HG03108 (cell line): ENCODE measurements at regions not wholly inside any gene's neighbourhood (a gene's known extent, or its start where the extent isn't known, plus 50 kb on each side); places are given as distances from the start of the nearest gene placed in this dataset.
"Not testable (repeated sequence)": the region's sequence is repeated elsewhere in the genome, so short reads cannot be mapped to it uniquely, and the experiment has no call there.

Experiments used
- ATAC-seq: cut with Tn5 transposase; IDR thresholded peaks from one replicate; pipeline ENCODE4 v1.9.1; 2021; ENCODE audit warnings: moderate library complexity; ENCODE audit not compliant: unreplicated experiment

DNA sequence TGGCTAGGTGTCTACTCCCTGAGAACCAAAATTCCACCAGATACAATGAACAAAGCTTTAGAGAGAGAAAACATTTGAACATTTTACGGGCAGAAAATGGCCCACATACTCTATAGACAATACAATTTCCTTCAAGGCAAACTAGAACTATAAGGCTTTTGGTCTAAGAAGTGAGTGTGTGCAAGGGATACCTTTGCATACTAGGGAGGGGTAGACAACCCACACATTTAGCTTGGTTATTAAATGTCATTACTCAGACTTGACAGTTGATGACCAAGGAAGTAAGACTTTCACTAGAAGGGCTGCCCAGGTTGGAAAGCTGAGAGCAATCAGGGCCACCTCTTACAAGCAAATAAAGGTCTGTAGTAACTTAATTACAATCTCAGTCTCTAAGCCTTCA, 64.0 kb upstream of the PLEKHM1 start:
- not testable (repeated sequence) for ATAC-seq

DNA sequence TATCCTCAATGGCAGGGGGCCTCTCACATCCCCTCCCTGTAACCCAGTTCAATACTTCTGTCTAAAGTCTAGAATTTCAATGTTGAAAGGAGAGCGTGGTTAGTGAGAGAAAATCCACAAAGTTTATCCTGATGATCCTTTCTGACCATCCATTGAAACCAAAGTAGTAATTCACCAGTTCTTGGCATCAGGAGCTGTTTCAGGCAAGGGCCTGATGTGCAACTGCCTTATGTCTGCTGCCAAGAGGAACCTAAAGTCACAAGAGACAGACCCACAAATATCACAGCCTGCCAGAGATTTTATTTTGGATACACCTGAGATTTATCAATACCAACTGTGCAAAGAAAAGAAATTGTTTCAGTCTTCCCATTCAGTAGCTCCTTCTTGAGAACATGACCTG, 68.3 kb upstream of the PLEKHM1 start:
- not testable (repeated sequence) for ATAC-seq

DNA sequence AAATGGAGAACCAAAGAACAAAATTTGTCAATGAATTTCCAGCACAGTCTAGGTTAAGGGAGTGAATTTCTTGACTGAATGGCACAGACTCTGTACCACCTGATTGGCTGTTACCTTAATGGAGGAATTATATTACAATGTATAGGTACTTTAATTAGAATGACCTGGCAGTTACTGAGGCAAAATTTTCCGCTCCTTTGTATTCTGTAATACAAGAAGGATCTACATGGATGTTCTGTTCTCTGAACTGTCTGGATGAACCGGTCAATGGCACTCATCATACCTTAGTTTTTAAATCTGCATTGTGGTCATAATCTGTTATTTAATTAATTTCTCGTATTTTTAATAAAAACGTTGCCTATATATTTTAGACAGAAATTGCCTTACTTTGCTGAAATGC, 72.3 kb upstream of the PLEKHM1 start:
- not testable (repeated sequence) for ATAC-seq

DNA sequence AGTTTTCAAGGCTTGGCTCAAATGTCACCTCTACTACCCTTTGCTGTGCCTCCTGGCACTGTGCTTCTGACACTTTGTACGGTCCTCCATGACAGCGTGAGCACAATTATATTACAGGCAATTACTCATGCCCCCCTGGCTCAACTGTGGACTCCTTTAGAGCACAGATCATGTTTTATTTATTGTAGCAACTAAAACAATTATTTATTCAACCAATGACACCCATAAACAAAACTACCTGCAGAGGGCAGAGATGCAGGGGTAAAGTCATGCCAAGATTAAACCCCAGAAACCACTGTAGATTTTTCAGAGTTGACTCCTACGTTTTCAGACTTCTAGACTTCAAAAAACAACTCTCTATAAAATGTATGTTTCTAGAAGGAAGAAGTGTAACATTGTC, 72.8 kb upstream of the PLEKHM1 start:
- ATAC-seq, result not testable (repeated sequence)

DNA sequence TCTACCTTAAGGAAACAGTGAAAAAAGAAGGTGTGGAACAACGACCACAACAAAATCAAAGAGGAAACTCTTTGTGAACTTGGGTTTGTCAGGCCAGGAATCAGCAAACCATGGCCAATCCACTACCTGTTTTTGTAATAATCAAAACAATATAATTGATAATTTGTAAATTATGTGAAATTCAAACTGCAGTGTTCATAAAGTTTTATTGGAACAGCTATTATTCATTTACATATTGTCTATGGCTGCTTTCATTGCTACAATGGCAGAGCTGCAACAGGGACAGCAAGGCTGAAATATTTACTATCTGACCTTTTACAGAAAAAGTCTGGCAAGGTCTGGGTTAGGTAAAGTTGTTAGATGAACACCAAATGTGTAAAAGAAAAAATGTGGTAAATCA, 77.8 kb upstream of the PLEKHM1 start:
- not testable (repeated sequence) for ATAC-seq

DNA sequence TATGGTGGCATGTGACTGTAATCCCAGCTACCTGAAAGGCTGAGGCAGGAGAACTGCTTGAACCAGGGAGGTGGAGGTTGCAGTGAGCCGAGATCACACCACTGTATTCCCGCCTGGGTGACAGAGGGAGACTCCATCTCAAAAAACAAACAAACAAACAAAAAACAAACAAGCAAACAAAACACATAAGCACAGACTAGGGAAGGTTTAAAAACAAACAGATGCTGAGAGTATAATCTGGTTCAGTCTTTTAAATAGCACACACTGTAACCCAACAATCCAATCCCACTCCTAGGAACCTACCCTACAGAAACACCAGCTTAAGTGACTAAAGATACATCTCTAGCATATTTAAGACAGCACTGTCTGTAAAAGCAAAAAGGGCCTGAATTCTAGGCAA, 82.8 kb upstream of the PLEKHM1 start:
- ATAC-seq, result not testable (repeated sequence)

DNA sequence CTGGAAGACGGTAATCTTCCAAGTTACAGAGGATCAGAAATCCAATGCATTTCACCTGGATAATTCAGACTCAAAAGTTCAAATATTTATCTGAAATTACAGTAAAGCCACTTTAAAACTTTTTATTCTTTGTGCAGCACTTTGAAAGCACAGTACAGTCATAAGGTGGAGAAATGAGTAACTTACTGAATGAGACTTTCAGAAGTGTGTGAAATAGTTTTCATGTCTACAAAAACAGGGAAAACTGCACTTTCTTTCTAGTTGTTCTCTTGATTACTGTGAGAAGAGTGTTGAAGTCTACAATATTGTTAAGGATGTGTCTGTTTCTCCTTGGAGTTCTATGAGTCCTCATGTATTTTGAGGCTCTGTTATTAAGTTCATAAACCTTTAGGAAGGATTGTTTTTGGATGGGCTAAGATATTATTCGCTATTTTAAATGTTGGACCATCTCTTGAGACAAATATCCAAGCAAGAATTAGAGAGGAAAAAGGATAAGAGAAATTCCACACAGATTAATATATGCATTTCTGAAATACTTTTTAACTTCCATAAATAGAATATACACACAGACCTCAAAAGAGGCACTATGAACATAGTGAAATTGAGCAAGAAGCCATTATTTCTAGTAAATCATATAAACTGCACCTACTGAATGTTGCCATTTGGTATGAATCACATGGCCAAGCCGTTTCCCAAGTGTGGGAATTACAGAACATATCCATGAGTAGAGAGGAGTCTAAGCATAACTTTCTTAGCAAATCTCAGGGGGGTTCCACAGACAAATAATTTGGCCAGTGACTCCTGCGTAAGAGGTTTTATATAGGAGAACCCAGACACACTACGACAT, 83.6 kb upstream of the PLEKHM1 start:
- no peak for ATAC-seq

DNA sequence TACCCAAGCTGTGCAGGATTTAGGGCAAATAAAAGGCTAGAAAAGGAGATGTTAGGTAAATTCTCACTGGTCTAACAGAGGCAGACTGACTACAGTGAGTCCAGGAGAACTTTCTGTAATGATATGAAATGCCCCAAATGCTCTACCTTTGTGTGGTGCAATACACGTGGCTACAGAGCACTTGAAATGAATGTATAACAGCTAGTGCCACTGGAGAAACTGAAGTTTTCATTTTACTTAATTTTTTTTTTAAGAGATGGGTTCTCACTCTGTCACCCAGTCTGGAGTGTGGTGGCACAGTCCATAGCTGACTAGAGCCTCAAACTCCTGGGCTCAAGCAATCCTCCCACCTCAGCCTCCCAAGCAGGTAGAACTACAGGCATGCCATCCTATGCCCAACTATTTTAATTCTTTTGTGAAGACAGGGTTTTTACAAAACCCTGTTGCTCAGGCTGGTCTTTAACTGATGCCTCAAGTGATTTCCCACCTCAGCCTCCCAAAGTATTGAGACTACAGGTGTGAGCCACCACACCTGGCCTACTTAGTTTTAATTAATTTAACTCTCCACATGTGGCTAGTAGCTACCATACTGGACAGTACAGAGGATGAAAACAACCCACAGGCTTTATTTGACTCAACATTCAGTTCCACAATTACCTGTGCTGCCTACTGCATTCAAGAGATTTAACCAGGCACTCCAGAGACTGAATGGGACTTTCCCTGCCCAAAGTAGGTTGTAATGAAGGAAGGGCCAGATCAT, 84.8 kb upstream of the PLEKHM1 start:
- no peak for ATAC-seq

DNA sequence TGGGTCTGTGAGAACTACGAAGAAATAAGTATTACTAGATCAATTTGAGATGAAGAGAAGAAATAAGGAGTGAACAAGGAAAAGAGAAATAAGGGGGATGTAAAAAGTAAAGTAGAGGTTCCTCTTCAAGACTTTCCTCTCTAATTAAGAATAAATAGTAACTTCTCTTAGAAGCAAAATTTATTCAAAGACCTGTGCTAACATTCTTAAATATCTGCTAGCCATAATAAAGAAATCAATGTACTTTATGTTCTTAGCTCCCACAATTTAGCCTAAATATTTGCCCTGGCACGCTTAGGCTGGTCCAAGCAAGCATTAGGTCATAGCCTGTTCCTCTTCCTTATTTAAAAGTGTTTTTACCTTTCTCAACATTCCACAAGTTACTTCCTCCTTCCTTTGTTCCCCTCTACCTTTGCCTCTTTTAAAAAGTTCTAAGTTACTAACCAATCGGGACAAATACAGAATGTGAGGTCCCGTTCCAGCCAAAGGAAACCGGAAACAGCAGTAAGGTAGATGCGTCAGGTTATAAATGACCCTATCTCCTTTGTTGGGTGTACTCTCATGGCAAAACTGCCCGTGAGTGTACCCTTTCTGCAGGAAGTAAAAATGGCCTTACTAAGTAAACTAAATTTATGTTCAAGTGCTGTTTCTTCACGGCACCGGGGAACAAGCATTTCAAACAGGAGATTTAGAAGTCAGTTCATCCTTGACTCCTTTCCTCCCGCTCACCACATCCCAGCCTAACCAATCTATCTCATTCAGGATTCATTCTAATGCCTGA, 86.2 kb upstream of the PLEKHM1 start:
- not testable (repeated sequence) for ATAC-seq

DNA sequence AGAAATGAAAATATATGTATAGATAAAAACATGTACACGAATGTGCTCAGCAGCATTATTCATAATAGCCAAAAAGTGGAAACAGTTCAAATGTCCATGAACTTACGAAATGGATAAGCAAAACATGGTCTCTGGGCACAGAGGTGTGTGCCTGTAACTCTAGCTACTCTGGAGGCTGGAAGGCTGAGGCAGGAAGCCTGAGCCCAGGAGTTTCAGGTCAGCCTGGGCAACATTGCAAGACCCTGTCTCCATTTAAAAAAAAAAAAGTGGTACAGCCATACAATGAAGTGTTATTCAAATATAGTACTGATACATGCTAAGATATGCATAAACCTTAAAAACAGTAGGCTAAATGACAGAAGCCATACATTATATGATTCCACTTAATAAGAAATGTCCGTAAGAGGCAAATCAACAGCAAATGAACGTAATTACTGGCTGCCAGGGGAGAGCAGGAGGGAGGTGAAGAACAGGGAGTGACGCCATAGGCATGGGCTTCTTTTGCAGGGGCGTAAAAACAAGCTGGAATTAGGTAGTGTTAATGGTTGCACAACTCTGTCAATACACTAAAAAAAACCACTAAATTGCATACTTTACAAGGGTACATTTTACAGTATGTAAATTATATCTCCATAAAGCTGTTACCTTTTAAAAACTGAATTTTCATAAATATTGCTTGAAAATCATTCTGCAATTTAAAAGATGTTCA, 87.2 kb upstream of the PLEKHM1 start:
- ATAC-seq, result no peak

DNA sequence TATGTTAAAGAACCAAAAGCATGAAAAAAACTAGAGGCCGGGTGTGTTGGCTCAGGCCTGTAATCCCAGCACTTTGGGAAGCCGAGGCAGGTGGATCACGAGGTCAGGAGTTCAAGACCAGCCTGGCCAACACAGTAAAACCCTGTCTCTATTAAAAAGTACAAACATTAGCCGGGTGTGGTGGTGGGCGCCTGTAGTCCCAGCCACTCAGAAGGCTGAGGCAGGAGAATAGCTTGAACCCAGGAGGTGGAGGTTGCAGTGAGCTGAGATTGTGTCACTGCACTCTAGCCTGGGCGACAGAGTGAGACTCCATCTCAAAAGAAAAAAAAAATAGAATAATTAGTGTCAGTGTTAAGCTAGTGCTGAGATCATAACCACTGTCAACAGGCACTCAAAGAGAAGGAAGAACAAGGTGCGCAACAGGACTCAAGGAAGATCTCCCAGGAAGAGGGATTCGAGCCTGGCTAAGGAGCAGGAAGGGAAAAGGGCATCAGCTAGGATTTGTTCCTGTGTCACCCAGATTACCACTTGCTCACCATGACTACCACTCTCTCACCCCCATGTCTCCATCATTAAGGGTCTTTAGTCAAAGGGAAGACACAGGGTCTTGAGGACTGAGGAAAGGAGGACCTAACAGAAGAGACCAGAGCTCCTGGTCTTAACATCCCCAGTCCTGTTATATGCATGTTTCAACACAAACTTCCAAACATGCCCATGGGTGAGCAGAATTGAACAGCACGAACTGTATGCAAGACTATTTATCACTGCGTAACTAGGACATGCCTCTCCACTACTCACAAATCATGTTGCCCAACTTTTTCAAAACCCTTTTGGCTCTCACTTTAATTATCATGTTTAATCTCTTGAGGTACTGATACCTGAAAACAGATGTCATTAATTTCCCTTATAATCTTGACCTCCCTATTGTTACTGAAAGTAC, 88.3 kb upstream of the PLEKHM1 start:
- ATAC-seq, result no peak

DNA sequence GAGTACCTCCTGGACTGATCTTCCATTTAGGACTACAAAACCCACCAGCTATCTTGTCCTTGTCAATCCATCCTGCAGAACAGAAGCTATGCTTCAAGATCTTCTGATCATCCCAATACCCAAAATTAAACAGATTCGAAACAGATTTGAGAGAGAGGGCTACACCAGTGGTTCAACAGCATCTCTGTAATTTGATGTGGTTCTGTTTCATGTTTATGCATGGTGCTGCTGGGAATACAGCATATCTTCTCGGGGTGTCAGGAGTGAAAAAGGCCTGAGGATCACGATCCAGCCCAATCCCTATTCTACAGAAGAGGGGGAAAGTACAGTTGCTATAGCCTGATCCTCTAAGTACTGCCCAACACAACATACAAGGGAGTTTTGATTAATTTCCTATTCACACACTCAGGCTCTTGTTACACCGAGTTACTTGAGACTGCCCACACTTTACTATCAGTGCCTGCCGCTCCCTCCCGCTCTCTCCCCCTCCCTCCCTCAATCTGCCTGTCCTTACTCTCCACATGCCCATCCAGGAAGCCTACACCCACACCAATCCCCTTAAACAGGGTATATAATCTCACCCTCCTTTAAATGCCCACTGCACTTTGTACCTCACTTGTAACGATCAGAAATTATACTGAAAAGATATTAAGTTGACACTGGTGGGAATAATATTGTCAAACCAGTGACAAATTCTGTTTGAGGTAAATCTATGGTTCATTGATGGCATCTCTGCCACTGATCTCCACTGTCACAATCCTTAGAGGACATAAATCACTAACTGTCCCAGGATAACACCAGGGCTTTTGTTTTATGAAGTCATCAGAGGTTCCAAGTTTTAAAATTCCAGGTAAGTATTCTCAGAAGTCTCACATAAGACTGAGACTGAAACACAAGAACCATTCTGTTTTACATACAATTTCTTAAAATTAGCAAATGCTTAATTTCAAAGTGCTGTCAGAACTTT, 89.3 kb upstream of the PLEKHM1 start:
- ATAC-seq, result no peak

DNA sequence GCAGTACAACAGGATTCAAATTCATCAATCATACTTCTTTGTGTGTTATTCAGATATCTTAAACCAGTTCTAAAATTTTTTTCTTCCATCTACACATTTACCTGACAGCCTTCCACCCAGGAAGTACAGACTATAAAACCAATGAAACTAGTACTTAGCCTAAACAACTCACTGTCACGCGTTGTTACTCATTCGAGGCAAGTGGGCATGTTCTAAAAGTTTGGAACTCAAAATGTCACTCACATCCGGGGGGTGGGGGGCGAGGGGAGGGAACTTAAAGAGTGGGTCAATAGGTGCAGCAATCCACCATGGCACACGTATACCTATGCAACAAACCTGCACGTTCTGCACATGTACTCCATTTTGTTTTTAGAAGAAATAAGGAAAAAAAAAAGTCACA, 90.4 kb upstream of the PLEKHM1 start:
- no peak for ATAC-seq

DNA sequence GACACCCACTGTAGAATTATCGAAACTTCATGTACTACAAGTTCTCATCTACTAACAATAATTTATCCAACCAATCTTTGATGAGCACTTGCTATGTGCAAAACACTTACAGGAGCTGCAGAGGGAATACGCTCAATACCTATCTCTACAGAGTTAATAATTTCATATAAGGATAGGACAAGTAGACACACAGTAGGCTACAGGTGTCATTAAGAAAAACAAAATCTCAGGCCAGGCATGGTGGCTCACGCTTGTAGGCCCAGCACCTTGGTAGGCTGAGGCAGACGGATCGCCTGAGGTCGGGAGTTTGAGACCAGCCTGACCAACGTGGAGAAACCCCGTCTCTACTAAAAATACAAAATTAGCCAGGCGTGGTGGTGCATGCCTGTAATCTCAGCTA, 91.3 kb upstream of the PLEKHM1 start:
- ATAC-seq, result no peak

DNA sequence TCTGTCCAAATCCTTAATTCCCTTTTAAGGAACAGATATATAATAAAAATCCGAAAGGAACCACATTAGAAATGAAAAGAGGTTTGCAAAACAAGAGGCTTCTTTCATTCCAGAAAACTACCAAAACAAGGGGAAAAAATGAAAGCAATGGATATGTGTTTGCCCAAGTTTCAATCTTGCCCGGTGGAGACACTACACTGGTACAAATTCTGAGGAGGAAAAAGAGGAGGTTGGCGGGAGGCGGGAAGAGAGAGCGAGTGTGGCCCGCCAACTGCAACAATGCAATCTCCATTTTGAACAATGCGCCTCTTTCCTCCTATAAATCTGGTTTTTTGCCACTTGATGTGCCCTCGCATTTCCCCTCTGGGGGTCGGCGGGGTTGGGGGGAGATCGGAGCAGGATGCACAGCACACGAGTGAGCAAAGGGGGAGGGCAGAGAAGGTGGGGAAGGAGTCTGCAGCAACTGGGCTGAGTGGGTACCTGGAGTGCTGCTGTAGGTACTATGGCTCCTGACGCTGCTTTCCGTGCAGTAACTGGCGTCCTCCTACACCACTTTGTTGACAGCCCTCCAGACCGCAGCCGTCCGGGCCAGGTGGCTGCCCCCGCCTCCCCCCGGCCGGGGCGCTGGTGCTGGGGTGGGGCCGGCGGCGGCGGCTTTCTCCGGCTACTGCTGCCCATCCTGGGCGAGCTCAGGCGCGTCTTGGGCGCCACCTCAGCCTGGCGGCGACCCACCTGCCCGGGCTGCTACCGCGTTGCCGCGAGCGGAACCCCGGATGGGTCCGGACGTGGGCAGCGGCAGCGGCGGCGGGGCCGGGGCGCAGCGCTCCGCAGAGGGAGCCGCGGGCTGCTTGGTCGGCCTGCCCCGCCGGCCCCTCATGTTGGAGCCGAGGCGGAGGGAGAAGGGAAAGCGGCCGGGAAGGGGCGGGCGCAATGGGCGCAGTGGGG, 93.8 kb upstream of the PLEKHM1 start:
- peak; percentile 57 for ATAC-seq

DNA sequence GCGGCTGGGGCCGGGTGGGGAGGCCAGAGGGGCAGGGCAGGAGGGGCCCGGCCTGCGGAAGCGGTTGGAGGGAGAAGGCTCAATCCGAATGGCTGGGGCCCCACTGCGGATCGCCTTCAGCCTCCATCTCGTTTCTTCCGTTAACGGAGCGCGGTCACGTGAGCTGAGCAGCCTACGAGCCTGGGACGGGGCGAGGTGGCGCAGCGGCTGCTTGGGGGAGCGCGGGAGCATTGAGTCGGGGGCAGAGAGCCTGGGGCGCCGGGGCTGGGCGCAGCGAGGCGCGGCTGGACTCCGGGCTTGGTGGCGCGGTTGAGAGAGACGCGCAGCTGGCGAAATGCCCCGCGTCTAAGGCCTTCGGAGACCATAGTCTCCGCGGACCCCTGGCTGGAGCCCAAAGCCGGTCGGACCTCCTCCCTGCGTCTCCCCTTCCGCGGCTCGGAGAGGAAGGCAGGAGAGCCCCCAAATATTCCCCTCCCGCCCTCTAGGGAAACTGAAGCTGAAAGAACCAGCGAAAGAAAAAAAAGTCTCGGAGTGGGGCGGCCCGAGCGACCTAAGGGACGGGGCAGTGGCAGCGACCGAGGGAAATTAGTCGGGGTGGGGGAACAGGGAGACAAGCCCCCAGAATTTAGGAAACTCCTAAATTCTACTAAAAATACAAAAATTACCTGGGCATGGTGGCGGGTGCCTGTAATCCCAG, 94.7 kb upstream of the PLEKHM1 start:
- ATAC-seq, result peak; percentile 60
